NCI-H82 treated with DMSO at 0.1 percent for 48 hours (cell line): ENCODE measurements at regions not wholly inside any gene's neighbourhood (a gene's known extent, or its start where the extent isn't known, plus 50 kb on each side); places are given as distances from the start of the nearest gene placed in this dataset.
A peak's percentile ranks its signal among the peaks of the same experiment; 100 is the strongest.

Experiments
- DNase-seq: peaks from one replicate; lab custom pipeline; 2025; ENCODE audit not compliant: unreplicated experiment; lab: John Stamatoyannopoulos, UW

- no peak for DNase-seq
Observed at GRCh38 chr10:113356794-113357680, 195.8 kb upstream of the HABP2 start.

GRCh38 chr10:113357681-113358300, 195.1 kb upstream of the HABP2 start:
- DNase-seq: no peak

- DNase-seq: no peak
Observed at GRCh38 chr10:113359655-113360054, 193.2 kb upstream of the HABP2 start.

GRCh38 chr10:113360870-113361269, 192.0 kb upstream of the HABP2 start:
- DNase-seq: no peak

- no peak for DNase-seq
Observed at GRCh38 chr10:113362645-113363091, 190.2 kb upstream of the HABP2 start.

GRCh38 chr10:113364227-113364626, 188.6 kb upstream of the HABP2 start:
- DNase-seq: no peak

GRCh38 chr10:113368666-113369364, 184.0 kb upstream of the HABP2 start:
- no peak for DNase-seq

GRCh38 chr10:113369365-113369694, 183.5 kb upstream of the HABP2 start:
- no peak for DNase-seq

GRCh38 chr10:113376428-113376827, 176.4 kb upstream of the HABP2 start:
- DNase-seq: no peak

GRCh38 chr10:113379091-113379490, 173.8 kb upstream of the HABP2 start:
- DNase-seq: no peak

GRCh38 chr10:113381416-113381815, 171.4 kb upstream of the HABP2 start:
- no peak for DNase-seq

- DNase-seq: no peak
Observed at GRCh38 chr10:113381981-113382509, 170.8 kb upstream of the HABP2 start.

- DNase-seq: no peak
Observed at GRCh38 chr10:113382691-113383090, 170.2 kb upstream of the HABP2 start.

- DNase-seq: no peak
Observed at GRCh38 chr10:113384181-113384580, 168.7 kb upstream of the HABP2 start.

- peak; percentile 37 for DNase-seq
Observed at GRCh38 chr10:113385021-113385999, 167.5 kb upstream of the HABP2 start.

- no peak for DNase-seq
Observed at GRCh38 chr10:113386005-113386404, 166.8 kb upstream of the HABP2 start.

- no peak for DNase-seq
Observed at GRCh38 chr10:113389969-113390368, 162.9 kb upstream of the HABP2 start.

- DNase-seq: no peak
Observed at GRCh38 chr10:113390896-113391295, 162.0 kb upstream of the HABP2 start.

- no peak for DNase-seq
Observed at GRCh38 chr10:113397047-113397446, 155.8 kb upstream of the HABP2 start.

GRCh38 chr10:113399065-113399464, 153.8 kb upstream of the HABP2 start:
- no peak for DNase-seq
